ENCODE measurements at regions not wholly inside any gene's neighbourhood (a gene's known extent, or its start where the extent isn't known, plus 50 kb on each side); places are given as distances from the start of the nearest gene placed in this dataset.

GRCh38 chr12:24045816-24046257 is 96.4 kb upstream of the SOX5 start:
- no peak for TF ChIP-seq RELA (CRISPR knock-in tag; IDR thresholded peaks at IDR 0.05; ENCODE audit: borderline replicate concordance)
- TF ChIP-seq CTCF (IDR thresholded peaks at IDR 0.05), result no peak
- no peak for TF ChIP-seq ZNF263 (CRISPR knock-in tag; IDR thresholded peaks at IDR 0.05; ENCODE audit: low read depth)
- no peak for TF ChIP-seq MLX (CRISPR knock-in tag; IDR thresholded peaks at IDR 0.05)
- TF ChIP-seq IRF2 (CRISPR knock-in tag; IDR thresholded peaks at IDR 0.05; ENCODE audit: borderline replicate concordance, low read depth), result no peak
- TF ChIP-seq ESRRA (CRISPR knock-in tag; IDR thresholded peaks at IDR 0.05; ENCODE audit: borderline replicate concordance), result no peak
- TF ChIP-seq ZNF232 (CRISPR knock-in tag; IDR thresholded peaks at IDR 0.05), result no peak
- no peak for TF ChIP-seq FOXP1 (CRISPR knock-in tag; IDR thresholded peaks at IDR 0.05; ENCODE audit: borderline replicate concordance)
- no peak for TF ChIP-seq ZSCAN18 (CRISPR knock-in tag; IDR thresholded peaks at IDR 0.05)
- TF ChIP-seq TP53 (CRISPR knock-in tag; IDR thresholded peaks at IDR 0.05), result no peak
- TF ChIP-seq E2F1 (CRISPR knock-in tag; IDR thresholded peaks at IDR 0.05), result no peak
- no peak for TF ChIP-seq FOXK1 (CRISPR knock-in tag; IDR thresholded peaks at IDR 0.05)
- no peak for TF ChIP-seq ATF3 (CRISPR knock-in tag; conservative IDR thresholded peaks at IDR 0.05)

Measured in WTC11 (cell line).